HAP-1 (cell line): ENCODE measurements at regions not wholly inside any gene's neighbourhood (a gene's known extent, or its start where the extent isn't known, plus 50 kb on each side); places are given as distances from the start of the nearest gene placed in this dataset.

Experiments used
- DNase-seq, 2 experiments: peaks; one replicate each; pipeline ENCODE4 v3.0.0-alpha.2; 2016 to 2020; ENCODE audit warnings: low spot score in 2 of 2
- H3K27me3 ChIP-seq: fragments of 250-450 bp; sonication (Bioruptor Pico); 2 replicates; pipeline ENCODE4 v1.5.1; 2020; ENCODE audit warnings: low read depth, mild to moderate bottlenecking, moderate library complexity
- H3K36me3 ChIP-seq: fragments of 250-450 bp; sonication (Bioruptor Pico); replicated peaks from 2 replicates; pipeline ENCODE4 v1.5.1; 2020; ENCODE audit warnings: mild to moderate bottlenecking
- H3K4me1 ChIP-seq: fragments of 250-450 bp; sonication (Bioruptor Pico); 2 replicates; pipeline ENCODE4 v1.5.1; 2020; ENCODE audit warnings: mild to moderate bottlenecking
- H3K4me3 ChIP-seq: fragments of 250-450 bp; sonication (Bioruptor Pico); 2 replicates; pipeline ENCODE4 v1.5.1; 2020; ENCODE audit warnings: mild to moderate bottlenecking, moderate library complexity
- H3K9me3 ChIP-seq: fragments of 250-450 bp; sonication (Bioruptor Pico); 2 replicates; pipeline ENCODE4 v1.5.1; 2020; ENCODE audit warnings: mild to moderate bottlenecking, moderate library complexity
- in situ Hi-C: fragments of 300-500 bp; cut with MboI; formaldehyde crosslinking; loops from 3 replicates; pipeline ENCODE4 v1.14.3; 2020; ENCODE audit warnings: low sequenced_read_pairs, inconsistent platforms, mixed read lengths

- no peaks in the 10 kb centered on the region for H3K36me3 ChIP-seq
- H3K27me3 ChIP-seq = no peaks in the 10 kb centered on the region
- in situ Hi-C loops = no loop called here
- no peaks in the 10 kb centered on the region for H3K4me1 ChIP-seq
- no peak for DNase-seq
- no peaks in the 10 kb centered on the region for H3K9me3 ChIP-seq
- no peak overlapping the region for H3K4me3 ChIP-seq
These were observed 86.6 kb upstream of the ANKH start for GRCh38 chr5:14958188-14958587.

GRCh38 chr5:14956423-14957046 lies 85.0 kb upstream of the ANKH start:
- in situ Hi-C loops = no loop called here
- H3K9me3 ChIP-seq = no peaks in the 10 kb centered on the region
- H3K36me3 ChIP-seq = no peaks in the 10 kb centered on the region
- H3K4me3 ChIP-seq = no peak overlapping the region
- DNase-seq = no peak
- H3K27me3 ChIP-seq = no peaks in the 10 kb centered on the region
- H3K4me1 ChIP-seq = no peaks in the 10 kb centered on the region

- no peaks in the 10 kb centered on the region for H3K9me3 ChIP-seq
- H3K27me3 ChIP-seq = no peaks in the 10 kb centered on the region
- no peaks in the 10 kb centered on the region for H3K4me1 ChIP-seq
- no peaks in the 10 kb centered on the region for H3K36me3 ChIP-seq
- DNase-seq = no peak
- H3K4me3 ChIP-seq = no peak overlapping the region
- in situ Hi-C loops = no loop called here
These were observed 83.2 kb upstream of the ANKH start for GRCh38 chr5:14954616-14955343.

GRCh38 chr5:14954216-14954615 lies 82.6 kb upstream of the ANKH start:
- no peak for DNase-seq
- H3K9me3 ChIP-seq = no peaks in the 10 kb centered on the region
- no peaks in the 10 kb centered on the region for H3K36me3 ChIP-seq
- H3K4me3 ChIP-seq = no peak overlapping the region
- no peaks in the 10 kb centered on the region for H3K4me1 ChIP-seq
- no peaks in the 10 kb centered on the region for H3K27me3 ChIP-seq
- in situ Hi-C loops = no loop called here

GRCh38 chr5:14953075-14953607 lies 81.6 kb upstream of the ANKH start:
- in situ Hi-C loops = no loop called here
- no peak for DNase-seq
- Histone ChIP-seq H3K9me3 (no peaks in the 10 kb centered on the region), H3K4me1 (no peaks in the 10 kb centered on the region), H3K27me3 (no peaks in the 10 kb centered on the region), H3K36me3 (no peaks in the 10 kb centered on the region), H3K4me3 (no peak overlapping the region)

- H3K4me1 ChIP-seq = no peaks in the 10 kb centered on the region
- no peak for DNase-seq
- in situ Hi-C loops = no loop called here
- H3K36me3 ChIP-seq = no peaks in the 10 kb centered on the region
- H3K4me3 ChIP-seq = no peak overlapping the region
- H3K27me3 ChIP-seq = no peaks in the 10 kb centered on the region
- no peaks in the 10 kb centered on the region for H3K9me3 ChIP-seq
These were observed 76.8 kb upstream of the ANKH start for GRCh38 chr5:14948383-14948782.

GRCh38 chr5:14946815-14947620 lies 75.4 kb upstream of the ANKH start:
- no peak overlapping the region for H3K4me3 ChIP-seq
- no peaks in the 10 kb centered on the region for H3K36me3 ChIP-seq
- H3K27me3 ChIP-seq = no peaks in the 10 kb centered on the region
- in situ Hi-C loops = no loop called here
- no peaks in the 10 kb centered on the region for H3K4me1 ChIP-seq
- no peak for DNase-seq
- H3K9me3 ChIP-seq = no peaks in the 10 kb centered on the region

GRCh38 chr5:14945450-14945849 lies 73.9 kb upstream of the ANKH start:
- Histone ChIP-seq H3K27me3 (no peaks in the 10 kb centered on the region), H3K4me3 (no peak overlapping the region), H3K4me1 (no peaks in the 10 kb centered on the region), H3K9me3 (no peaks in the 10 kb centered on the region), H3K36me3 (no peaks in the 10 kb centered on the region)
- no peak for DNase-seq
- in situ Hi-C loops = no loop called here

- DNase-seq = no peak
- H3K27me3 ChIP-seq = no peaks in the 10 kb centered on the region
- no peaks in the 10 kb centered on the region for H3K4me1 ChIP-seq
- in situ Hi-C loops = no loop called here
- no peaks in the 10 kb centered on the region for H3K36me3 ChIP-seq
- H3K9me3 ChIP-seq = no peaks in the 10 kb centered on the region
- H3K4me3 ChIP-seq = no peak overlapping the region
These were observed 73.4 kb upstream of the ANKH start for GRCh38 chr5:14944996-14945395.

- DNase-seq = no peak
- in situ Hi-C loops = no loop called here
These were observed 72.8 kb upstream of the ANKH start for GRCh38 chr5:14944350-14944739.

GRCh38 chr5:14942212-14942611 lies 70.6 kb upstream of the ANKH start:
- H3K9me3 ChIP-seq = no peaks in the 10 kb centered on the region
- H3K4me1 ChIP-seq = no peaks in the 10 kb centered on the region
- no peaks in the 10 kb centered on the region for H3K36me3 ChIP-seq
- H3K27me3 ChIP-seq = no peaks in the 10 kb centered on the region
- no peak overlapping the region for H3K4me3 ChIP-seq
- DNase-seq = no peak
- in situ Hi-C loops = no loop called here

More at GRCh38 chr5:14944350-14944739, 72.8 kb upstream of the ANKH start:
- no peaks in the 10 kb centered on the region for H3K9me3 ChIP-seq
- no peaks in the 10 kb centered on the region for H3K27me3 ChIP-seq
- H3K36me3 ChIP-seq = no peaks in the 10 kb centered on the region
- no peak overlapping the region for H3K4me3 ChIP-seq
- H3K4me1 ChIP-seq = no peaks in the 10 kb centered on the region

GRCh38 chr5:14937254-14937653 lies 65.7 kb upstream of the ANKH start:
- in situ Hi-C loops = no loop called here
- no peaks in the 10 kb centered on the region for H3K9me3 ChIP-seq
- H3K4me1 ChIP-seq = no peaks in the 10 kb centered on the region
- H3K36me3 ChIP-seq = no peaks in the 10 kb centered on the region
- no peak overlapping the region for H3K4me3 ChIP-seq
- DNase-seq = no peak
- no peaks in the 10 kb centered on the region; the same call in 1 of the 2 replicates for H3K27me3 ChIP-seq

- Histone ChIP-seq H3K36me3 (no peaks in the 10 kb centered on the region), H3K27me3 (no peaks in the 10 kb centered on the region; the same call in 1 of the 2 replicates), H3K9me3 (no peaks in the 10 kb centered on the region), H3K4me3 (no peak overlapping the region), H3K4me1 (no peaks in the 10 kb centered on the region)
- in situ Hi-C loops = no loop called here
- DNase-seq = no peak
These were observed 65.0 kb upstream of the ANKH start for GRCh38 chr5:14936588-14936987.

- in situ Hi-C loops = no loop called here
- Histone ChIP-seq H3K4me3 (no peak overlapping the region), H3K36me3 (no peaks in the 10 kb centered on the region), H3K27me3 (no peaks in the 10 kb centered on the region; the same call in 1 of the 2 replicates), H3K9me3 (no peaks in the 10 kb centered on the region), H3K4me1 (no peaks in the 10 kb centered on the region)
- no peak for DNase-seq
These were observed 63.8 kb upstream of the ANKH start for GRCh38 chr5:14935341-14935740.
